HG02938 (cell line): ENCODE measurements at regions not wholly inside any gene's neighbourhood (a gene's known extent, or its start where the extent isn't known, plus 50 kb on each side); places are given as distances from the start of the nearest gene placed in this dataset.
"Not testable (repeated sequence)": the region's sequence is repeated elsewhere in the genome, so short reads cannot be mapped to it uniquely, and the experiment has no call there.

ENCODE experiments used
- ATAC-seq: cut with Tn5 transposase; IDR thresholded peaks from one replicate; pipeline ENCODE4 v1.9.1; 2021; ENCODE audit warnings: mild to moderate bottlenecking, moderate library complexity; ENCODE audit not compliant: unreplicated experiment

GRCh38 chr7:9657257-9657656 lies 1223.8 kb downstream of the NXPH1 start:
- no peak for ATAC-seq

- ATAC-seq = no peak
Observed at GRCh38 chr7:9671979-9672917, 1238.8 kb downstream of the NXPH1 start.

- no peak for ATAC-seq
Observed at GRCh38 chr7:9680713-9681112, 1247.3 kb downstream of the NXPH1 start.

- ATAC-seq = no peak
Observed at GRCh38 chr7:9681284-9681683, 1247.9 kb downstream of the NXPH1 start.

DNA sequence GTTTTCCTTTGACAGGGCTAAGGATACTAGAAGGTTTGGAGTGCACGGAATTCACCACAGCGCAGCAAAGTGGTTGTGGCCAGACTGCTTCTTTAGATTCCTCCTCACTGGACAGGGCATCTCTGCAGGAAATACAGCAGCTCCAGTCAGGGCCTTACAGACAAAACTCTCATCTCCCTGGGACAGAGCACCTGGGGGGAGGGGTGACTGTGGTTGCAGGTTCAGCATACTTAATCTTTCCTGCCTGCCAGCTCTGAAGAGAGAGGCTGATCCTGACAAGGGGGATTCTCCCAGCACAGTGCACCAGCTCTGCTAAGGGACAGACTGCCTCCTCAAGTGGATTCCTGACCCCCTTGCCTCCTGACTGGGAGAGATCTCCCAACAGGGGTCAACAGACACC lies 1257.9 kb downstream of the NXPH1 start:
- no peak for ATAC-seq

GRCh38 chr7:9698375-9698774 lies 1265.0 kb downstream of the NXPH1 start:
- ATAC-seq = no peak

GRCh38 chr7:9709216-9709615 lies 1264.5 kb upstream of the PHF14 start:
- no peak for ATAC-seq

DNA sequence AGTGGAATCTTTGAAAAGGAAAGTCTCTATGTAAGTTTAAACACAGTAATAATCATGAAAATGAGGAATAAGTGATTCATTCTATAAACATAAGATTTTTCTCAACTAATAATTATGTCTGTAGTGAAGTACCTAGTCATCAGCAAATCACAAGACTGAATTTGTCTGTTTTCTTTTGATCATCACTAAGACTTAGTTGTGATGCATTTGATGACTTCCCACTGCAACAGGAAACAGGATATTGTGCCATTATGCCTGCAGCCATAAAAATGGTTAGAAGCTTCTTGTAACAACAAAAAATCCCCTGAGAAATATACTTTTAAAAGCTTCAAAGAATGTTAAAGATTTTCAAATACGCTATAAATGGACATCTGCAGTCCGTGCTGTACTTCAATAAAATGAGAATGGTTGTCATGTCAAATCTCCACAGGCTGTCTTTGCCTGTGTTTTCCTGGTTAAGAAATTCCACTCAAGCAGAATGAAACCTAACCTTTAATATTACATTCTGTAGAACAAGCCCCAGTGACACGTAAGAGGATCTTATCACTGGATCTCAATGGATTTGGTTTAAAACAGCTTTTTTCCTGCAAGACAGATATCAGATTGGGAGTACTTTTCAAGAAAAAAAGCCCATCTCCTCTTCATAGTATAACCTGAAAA lies 1262.3 kb upstream of the PHF14 start:
- ATAC-seq = no peak

DNA sequence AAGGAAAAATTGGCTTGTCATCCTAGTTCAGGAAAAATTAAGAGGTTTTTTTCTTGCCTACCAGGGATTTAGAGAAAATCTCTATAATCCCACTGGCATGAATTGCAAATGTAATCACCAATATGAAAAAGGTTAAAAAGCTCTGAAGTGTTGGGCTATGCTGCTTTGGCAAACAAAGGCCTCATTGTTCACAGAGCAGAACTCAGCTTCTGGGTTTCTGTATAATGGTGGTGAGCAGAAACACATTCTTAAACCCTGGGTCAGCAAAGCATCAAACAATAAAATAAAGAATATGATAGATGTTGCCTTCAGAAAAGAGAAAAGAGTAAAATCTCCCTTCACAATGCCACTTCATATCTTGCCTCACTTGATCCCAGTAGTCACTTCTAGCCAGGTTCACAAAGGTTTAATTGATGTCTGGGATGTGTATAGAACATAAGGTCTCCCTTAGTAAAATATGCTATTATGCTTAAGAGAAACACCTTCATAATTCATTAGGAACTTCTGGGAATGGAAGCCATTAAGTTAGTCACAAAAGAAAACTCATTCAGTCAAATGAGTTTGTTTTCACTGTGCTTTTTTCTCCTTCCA lies 1255.5 kb upstream of the PHF14 start:
- no peak for ATAC-seq

DNA sequence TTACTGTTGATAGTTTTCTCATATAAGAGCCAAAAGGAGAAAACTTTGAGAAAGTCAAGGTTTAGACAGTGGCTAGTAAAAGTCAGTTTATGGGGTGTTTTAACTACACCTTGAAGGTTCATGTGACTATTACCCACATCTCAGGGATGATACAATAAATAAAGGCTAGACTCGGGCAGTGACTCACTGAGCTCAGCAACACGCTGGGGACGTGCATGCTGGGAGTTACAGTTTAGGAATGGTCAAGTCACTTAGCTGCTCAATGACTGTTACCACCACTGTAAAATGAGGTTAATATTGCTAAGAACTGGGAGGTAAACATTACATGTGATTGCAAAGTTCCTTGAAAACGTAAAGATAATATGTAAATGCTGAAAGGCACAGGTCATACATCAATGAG lies 1254.4 kb upstream of the PHF14 start:
- ATAC-seq = no peak

DNA sequence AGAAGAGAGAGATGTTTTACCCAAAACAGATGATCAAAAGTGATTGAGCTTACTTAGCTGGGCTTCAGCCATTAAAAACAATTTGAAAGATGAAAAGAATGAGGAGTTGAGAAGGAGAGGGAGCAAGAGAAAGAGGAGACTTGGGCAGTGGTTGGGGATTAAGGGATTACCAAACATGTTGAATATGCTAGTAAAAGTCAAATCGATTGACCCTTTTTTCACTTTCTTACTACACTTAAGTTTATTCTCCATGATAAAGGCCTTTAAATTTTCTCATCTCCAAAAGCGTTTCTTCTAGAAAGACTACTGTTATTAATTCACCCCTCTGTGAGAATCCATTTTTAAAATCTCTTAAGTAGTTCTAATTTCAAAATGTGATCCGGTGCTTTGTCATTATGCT lies 1254.0 kb upstream of the PHF14 start:
- no peak for ATAC-seq

DNA sequence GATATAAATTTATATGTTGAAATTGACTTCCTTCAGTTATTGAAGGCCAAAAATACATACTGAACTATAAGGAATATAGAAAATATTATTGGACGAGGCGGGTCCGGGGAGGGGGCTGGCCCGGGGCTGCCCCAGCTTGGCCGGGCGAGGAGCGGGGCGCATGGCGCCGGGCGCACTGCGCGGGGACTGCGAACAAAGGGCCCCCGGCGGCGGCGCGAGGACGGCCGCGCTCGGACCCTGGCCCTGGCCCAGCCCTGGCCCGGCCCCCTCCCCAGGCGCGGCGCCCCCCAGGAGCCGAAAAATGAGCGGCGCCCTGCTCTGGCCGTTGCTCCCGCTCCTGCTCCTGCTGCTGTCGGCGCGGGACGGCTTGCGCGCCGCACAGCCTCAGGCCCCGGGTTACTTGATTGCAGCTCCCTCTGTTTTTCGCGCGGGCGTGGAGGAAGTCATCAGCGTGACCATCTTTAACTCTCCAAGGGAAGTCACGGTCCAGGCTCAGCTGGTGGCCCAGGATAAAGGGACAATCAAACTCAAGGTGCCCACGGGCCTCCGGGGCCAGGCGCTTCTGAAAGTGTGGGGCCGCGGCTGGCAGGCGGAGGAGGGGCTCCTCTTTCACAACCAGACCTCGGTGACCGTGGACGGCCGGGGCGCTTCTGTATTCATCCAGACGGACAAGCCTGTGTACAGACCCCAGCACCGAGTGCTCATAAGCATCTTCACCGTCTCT lies 1247.6 kb upstream of the PHF14 start:
- not testable (repeated sequence) for ATAC-seq

GRCh38 chr7:9726811-9727210 lies 1246.9 kb upstream of the PHF14 start:
- not testable (repeated sequence) for ATAC-seq

DNA sequence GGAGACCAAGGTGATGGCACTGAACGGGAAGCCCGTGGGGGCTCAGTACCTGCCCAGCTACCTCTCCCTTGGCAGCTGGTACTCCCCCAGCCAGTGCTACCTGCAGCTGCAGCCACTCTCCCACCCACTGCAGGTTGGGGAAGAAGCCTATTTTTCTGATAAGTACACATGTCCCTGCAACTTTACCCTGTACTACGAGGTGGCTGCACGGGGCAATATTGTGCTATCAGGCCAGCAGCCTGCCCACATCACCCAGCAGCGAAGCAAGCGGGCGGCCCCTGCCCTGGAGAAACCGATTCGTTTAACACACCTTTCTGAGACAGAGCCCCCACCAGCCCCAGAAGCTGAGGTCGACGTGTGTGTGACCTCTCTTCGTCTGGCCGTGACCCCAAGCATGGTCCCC lies 1246.2 kb upstream of the PHF14 start:
- ATAC-seq = not testable (repeated sequence)

DNA sequence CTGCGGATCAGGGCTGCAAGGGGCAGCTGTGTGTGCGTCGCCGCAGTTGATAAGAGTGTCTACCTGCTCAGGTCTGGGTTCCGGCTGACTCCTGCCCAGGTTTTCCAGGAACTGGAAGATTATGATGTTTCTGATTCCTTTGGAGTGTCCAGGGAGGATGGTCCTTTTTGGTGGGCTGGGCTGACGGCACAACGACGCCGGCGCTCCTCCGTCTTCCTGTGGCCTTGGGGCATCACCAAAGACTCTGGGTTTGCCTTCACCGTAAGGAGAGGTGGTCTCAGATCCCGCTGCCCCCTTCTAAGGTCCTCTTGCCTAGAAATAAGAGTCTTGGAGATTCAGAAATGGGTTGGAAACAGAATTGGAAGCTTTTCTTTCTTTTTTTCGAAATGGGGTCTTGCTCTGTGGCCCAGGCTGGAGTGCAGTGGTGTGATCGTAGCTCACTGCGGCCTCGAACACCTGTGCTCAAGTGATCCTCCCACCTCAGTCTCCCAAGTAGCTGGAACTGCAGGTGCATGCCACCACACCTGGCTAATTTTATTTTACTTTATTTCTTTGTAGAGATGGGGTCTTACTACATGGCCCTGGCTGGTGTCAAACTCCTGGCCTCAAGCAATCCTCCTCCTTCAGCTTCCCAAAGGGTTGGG lies 1245.5 kb upstream of the PHF14 start:
- ATAC-seq = not testable (repeated sequence)

- no peak for ATAC-seq
Observed at GRCh38 chr7:9752033-9752432, 1221.6 kb upstream of the PHF14 start.

DNA sequence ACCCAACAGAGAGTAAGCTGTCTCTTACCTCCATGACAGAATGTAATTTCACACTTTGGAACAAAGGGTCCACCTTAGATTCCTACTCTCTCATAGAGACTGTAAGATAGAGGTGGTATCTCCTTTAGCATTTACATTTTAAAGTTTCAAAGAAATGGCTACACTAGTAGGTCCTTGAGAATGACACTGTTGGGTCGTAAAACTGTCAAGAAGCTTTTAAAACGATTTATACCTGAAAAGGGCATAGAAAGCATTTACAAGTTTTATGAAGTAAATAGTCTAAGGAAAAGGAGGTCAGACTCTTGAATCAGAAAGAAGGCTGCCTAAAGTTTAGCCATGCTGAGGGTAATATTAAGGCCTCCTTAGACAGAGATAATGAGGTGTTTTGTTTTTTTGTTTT lies 1212.4 kb upstream of the PHF14 start:
- ATAC-seq = no peak

- no peak for ATAC-seq
Observed at GRCh38 chr7:9776900-9777299, 1196.8 kb upstream of the PHF14 start.

- no peak for ATAC-seq
Observed at GRCh38 chr7:9778367-9778766, 1195.3 kb upstream of the PHF14 start.

DNA sequence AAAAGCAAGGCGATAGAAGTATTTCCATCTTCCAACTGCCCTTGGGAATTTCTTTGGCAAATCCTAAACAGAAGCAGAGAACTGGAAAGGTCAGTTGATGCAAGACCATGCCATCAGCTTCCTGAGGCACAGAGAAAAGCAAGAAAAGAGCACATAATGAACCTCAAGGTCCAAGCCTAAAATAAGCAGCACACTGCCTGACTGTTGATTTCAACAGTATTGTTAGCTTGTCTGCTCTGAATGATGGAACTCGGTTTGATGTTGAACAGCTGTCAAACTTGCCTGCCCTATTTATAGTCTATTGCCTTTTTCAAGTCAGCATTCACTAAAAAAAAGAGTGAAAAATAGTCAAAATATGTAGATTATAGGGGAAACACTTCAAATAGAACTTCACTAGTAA lies 1192.0 kb upstream of the PHF14 start:
- no peak for ATAC-seq

DNA sequence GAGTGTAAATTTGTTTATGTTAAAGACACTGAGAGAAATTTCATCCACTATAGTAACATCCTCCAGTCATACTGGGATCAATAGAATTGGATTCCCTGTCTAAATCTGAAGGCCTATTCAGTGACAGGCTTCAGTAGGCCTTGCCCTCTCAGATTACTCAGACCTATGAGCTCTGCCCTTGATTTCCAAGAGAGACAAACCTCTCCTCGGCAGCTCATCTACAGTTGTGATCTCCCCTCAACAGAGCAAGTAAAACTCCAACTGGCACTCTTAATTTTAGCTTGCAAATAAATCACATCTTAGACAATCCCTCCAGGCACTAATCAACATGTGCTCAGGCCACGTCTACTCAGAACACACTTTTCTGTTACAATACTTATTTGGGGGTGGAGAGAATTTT lies 1191.4 kb upstream of the PHF14 start:
- no peak for ATAC-seq
